H9 (cell line): ENCODE measurements at regions not wholly inside any gene's neighbourhood (a gene's known extent, or its start where the extent isn't known, plus 50 kb on each side); places are given as distances from the start of the nearest gene placed in this dataset.

Experiments
- DNase-seq: peaks from one replicate; pipeline ENCODE4 v3.0.0-alpha.2; 2017
- H2AFZ ChIP-seq: one replicate; pipeline ENCODE4 v1.6.1; 2013; ENCODE audit warnings: mild to moderate bottlenecking, low read length, control low read depth, moderate library complexity
- H2AK5ac ChIP-seq: 2 replicates; pipeline ENCODE4 v1.6.1; 2013; ENCODE audit warnings: low read length, control low read depth, mixed read lengths; ENCODE audit not compliant: insufficient read length
- H2BK120ac ChIP-seq: one replicate; pipeline ENCODE4 v1.6.1; 2013; ENCODE audit warnings: low read depth, mild to moderate bottlenecking, low read length, control low read depth, inconsistent platforms; ENCODE audit not compliant: poor library complexity, severe bottlenecking
- H2BK12ac ChIP-seq: 2 replicates; pipeline ENCODE4 v1.6.1; 2013; ENCODE audit warnings: low read length, control low read depth, mixed read lengths, low read depth; ENCODE audit not compliant: insufficient read length
- H2BK15ac ChIP-seq: 2 replicates; pipeline ENCODE4 v1.6.1; 2013; ENCODE audit warnings: low read depth, low read length, control low read depth
- H2BK20ac ChIP-seq: one replicate; pipeline ENCODE4 v1.6.1; 2013; ENCODE audit warnings: low read depth, mild to moderate bottlenecking, low read length, control low read depth, inconsistent platforms; ENCODE audit not compliant: poor library complexity, severe bottlenecking
- H2BK5ac ChIP-seq: 2 replicates; pipeline ENCODE4 v1.6.1; 2013; ENCODE audit warnings: low read length, control low read depth, mixed read lengths; ENCODE audit not compliant: insufficient read length
- H3K14ac ChIP-seq: 2 replicates; pipeline ENCODE4 v1.6.1; 2013; ENCODE audit warnings: low read length, control low read depth; ENCODE audit not compliant: insufficient read depth
- H3K18ac ChIP-seq: 2 replicates; pipeline ENCODE4 v1.6.1; 2013; ENCODE audit warnings: low read depth, mild to moderate bottlenecking, mixed read lengths, low read length, control low read depth; ENCODE audit not compliant: insufficient read length
- H3K23ac ChIP-seq: 2 replicates; pipeline ENCODE4 v1.6.1; 2013; ENCODE audit warnings: low read length, control low read depth, mixed read lengths, low read depth; ENCODE audit not compliant: insufficient read length
- H3K23me2 ChIP-seq: 2 replicates; pipeline ENCODE4 v1.6.1; 2013; ENCODE audit warnings: low read depth, mild to moderate bottlenecking, mixed read lengths, low read length, control low read depth; ENCODE audit not compliant: insufficient read length, poor library complexity, severe bottlenecking
- H3K27ac ChIP-seq: 2 replicates; pipeline ENCODE4 v1.5.1; 2013; ENCODE audit warnings: low read length, control low read depth, mixed read lengths, low read depth; ENCODE audit not compliant: insufficient read length
- H3K27me3 ChIP-seq: 2 replicates; pipeline ENCODE4 v1.6.1; 2013; ENCODE audit warnings: low read length, control low read depth, inconsistent platforms; ENCODE audit not compliant: insufficient read depth
- H3K4ac ChIP-seq: 2 replicates; pipeline ENCODE4 v1.6.1; 2013; ENCODE audit warnings: low read depth, mild to moderate bottlenecking, control low read depth, inconsistent platforms, low read length, moderate library complexity
- H3K4me1 ChIP-seq: 2 replicates; pipeline ENCODE4 v1.6.1; 2013; ENCODE audit warnings: low read length, control low read depth, inconsistent platforms; ENCODE audit not compliant: insufficient read depth
- H3K4me2 ChIP-seq: 2 replicates; pipeline ENCODE4 v1.6.1; 2013; ENCODE audit warnings: low read length, control low read depth, mixed read lengths; ENCODE audit not compliant: insufficient read length, insufficient read depth
- H3K56ac ChIP-seq: 2 replicates; pipeline ENCODE4 v1.6.1; 2013; ENCODE audit warnings: low read depth, mild to moderate bottlenecking, mixed read lengths, low read length, control low read depth; ENCODE audit not compliant: insufficient read length
- H3K79me1 ChIP-seq: 2 replicates; pipeline ENCODE4 v1.6.1; 2013; ENCODE audit warnings: low read depth, mild to moderate bottlenecking, moderate library complexity, low read length, control low read depth, inconsistent platforms; ENCODE audit not compliant: insufficient read depth, poor library complexity, severe bottlenecking
- H3K79me2 ChIP-seq: 2 replicates; pipeline ENCODE4 v1.6.1; 2013; ENCODE audit warnings: low read length, control low read depth, inconsistent platforms; ENCODE audit not compliant: insufficient read depth
- H3K9ac ChIP-seq: 2 replicates; pipeline ENCODE4 v1.6.1; 2013; ENCODE audit warnings: low read length, control low read depth, mixed read lengths; ENCODE audit not compliant: insufficient read length; ENCODE audit errors: extremely low read depth
- H3K9me3 ChIP-seq: one replicate; pipeline ENCODE4 v1.6.1; 2013; ENCODE audit warnings: low read depth, low read length, inconsistent platforms; ENCODE audit not compliant: control insufficient read depth
- H3T11ph ChIP-seq: one replicate; pipeline ENCODE4 v1.6.1; 2013; ENCODE audit warnings: mild to moderate bottlenecking, low read length, control low read depth, inconsistent platforms
- H4K20me1 ChIP-seq: one replicate; pipeline ENCODE4 v1.6.1; 2013; ENCODE audit not compliant: control insufficient read depth, insufficient read length, insufficient read depth
- H4K5ac ChIP-seq: 2 replicates; pipeline ENCODE4 v1.6.1; 2013; ENCODE audit warnings: low read depth, mild to moderate bottlenecking, mixed read lengths, low read length, control low read depth; ENCODE audit not compliant: insufficient read length
- H4K8ac ChIP-seq: replicated peaks from 2 replicates; pipeline ENCODE4 v1.6.1; 2013; ENCODE audit warnings: low read length, control low read depth, mixed read lengths, low read depth; ENCODE audit not compliant: insufficient read length
- H4K91ac ChIP-seq: 2 replicates; pipeline ENCODE4 v1.6.1; 2013; ENCODE audit warnings: low read depth, mild to moderate bottlenecking, moderate library complexity, mixed read lengths, low read length, control low read depth; ENCODE audit not compliant: insufficient read length
- H3K27ac Mint-ChIP-seq, 3 experiments: 2 replicates in 2 of 3; 3 replicates in 1 of 3; pipeline ENCODE4 v1.8.0; 2020 to 2021; ENCODE audit warnings: mixed read lengths in 3 of 3, mild to moderate bottlenecking in 1 of 3, moderate library complexity in 1 of 3
- H3K27me3 Mint-ChIP-seq: 2 replicates; pipeline ENCODE4 v1.8.0; 2021; ENCODE audit warnings: low read depth, mild to moderate bottlenecking, moderate library complexity, mixed read lengths
- H3K36me3 Mint-ChIP-seq, 3 experiments: 2 replicates in 2 of 3; 3 replicates in 1 of 3; pipeline ENCODE4 v1.8.0; 2020 to 2021; ENCODE audit warnings: low read depth in 3 of 3, mixed read lengths in 3 of 3; ENCODE audit not compliant: insufficient read depth in 1 of 3
- H3K4me1 Mint-ChIP-seq, 2 experiments: 2 replicates each; pipeline ENCODE4 v1.8.0; 2020; ENCODE audit warnings: mixed read lengths in 2 of 2
- H3K4me3 Mint-ChIP-seq, 2 experiments: 2 replicates in 1 of 2; 3 replicates in 1 of 2; pipeline ENCODE4 v1.8.0; 2020 to 2021; ENCODE audit warnings: mild to moderate bottlenecking in 2 of 2, mixed read lengths in 2 of 2, moderate library complexity in 1 of 2
- H3K9me3 Mint-ChIP-seq, 2 experiments: 2 replicates in 1 of 2; 3 replicates in 1 of 2; pipeline ENCODE4 v1.8.0; 2020; ENCODE audit warnings: mild to moderate bottlenecking in 2 of 2, mixed read lengths in 2 of 2, moderate library complexity in 1 of 2
- WGBS: extraction: QIAGEN DNeasy Blood & Tissue Kit; methylation state at CpG from one replicate; pipeline ENCODE4 v1.1.7; 2013; ENCODE audit warnings: missing lambda C conversion rate, low lambda C conversion rate, mixed read lengths; ENCODE audit not compliant: insufficient read length; ENCODE audit errors: extremely low coverage; 5-methylcytosine and 5-hydroxymethylcytosine counted together
- TF ChIP-seq, protein P1 (sequence below): fragments of 200-600 bp; sonication (generic); conservative IDR thresholded peaks from 3 replicates; pipeline ENCODE4 v1.8.0; 2021; ENCODE audit warnings: antibody characterized with exemption, mild to moderate bottlenecking

DNA sequence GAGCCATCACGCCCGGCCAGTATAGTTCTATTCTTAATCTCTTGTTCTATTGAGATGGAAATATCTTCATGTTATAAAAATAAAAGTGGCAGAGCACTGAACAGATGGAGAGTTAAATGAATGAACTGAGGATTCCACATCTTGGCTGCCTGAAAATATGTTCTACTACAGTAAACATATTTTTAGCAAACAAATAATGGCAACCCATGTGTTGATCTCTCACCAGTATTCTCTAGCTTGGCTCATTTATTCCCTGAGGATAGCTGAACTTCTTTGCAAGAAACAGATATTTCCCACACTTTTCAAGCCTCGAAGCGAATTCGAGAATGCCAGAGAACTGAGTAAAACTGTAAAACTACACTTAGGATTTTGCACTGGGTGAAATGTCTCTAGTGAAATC lies 58.9 kb downstream of the DIRAS3 start:
- H2AK5ac ChIP-seq: no peak overlapping the region
- no peaks in the 10 kb centered on the region for H3K4me1 Mint-ChIP-seq
- no peaks in the 10 kb centered on the region for H3K79me1 ChIP-seq
- no peak overlapping the region for H2BK12ac ChIP-seq
- no peak overlapping the region for H3K4me3 Mint-ChIP-seq
- no peak overlapping the region for H3K27ac ChIP-seq
- H3K79me2 ChIP-seq: no peaks in the 10 kb centered on the region
- WGBS: no CpG with 5 or more reads among the region's 5 CpGs
- no peak overlapping the region for H2BK20ac ChIP-seq
- peaks cover 0 to 5% (median 0%) of the 10 kb centered on the region in 3 experiments; a peak in 2 of 7 replicates for H3K36me3 Mint-ChIP-seq
- H4K20me1 ChIP-seq: no peaks in the 10 kb centered on the region
- H3T11ph ChIP-seq: no peak overlapping the region
- no peak overlapping the region for H3K4ac ChIP-seq
- H3K23ac ChIP-seq: no peak overlapping the region
- no peak overlapping the region for H3K27ac Mint-ChIP-seq
- H2AFZ ChIP-seq: no peak overlapping the region
- no peaks in the 10 kb centered on the region for H3K9me3 ChIP-seq
- peaks cover 6 to 9% of the 10 kb centered on the region in 2 experiments; a peak in 4 of 5 replicates for H3K9me3 Mint-ChIP-seq
- no peak overlapping the region for H4K8ac ChIP-seq
- no peak overlapping the region for H3K9ac ChIP-seq
- no peak overlapping the region for H2BK15ac ChIP-seq
- no peak overlapping the region for H2BK5ac ChIP-seq
- H3K23me2 ChIP-seq: no peaks in the 10 kb centered on the region
- H3K56ac ChIP-seq: no peak overlapping the region
- no peaks in the 10 kb centered on the region for H3K4me1 ChIP-seq
- H4K91ac ChIP-seq: no peak overlapping the region
- no peak overlapping the region for H3K14ac ChIP-seq
- H3K18ac ChIP-seq: no peak overlapping the region
- no peaks in the 10 kb centered on the region for H3K27me3 ChIP-seq
- no peak overlapping the region for H4K5ac ChIP-seq
- no peaks in the 10 kb centered on the region for H3K27me3 Mint-ChIP-seq
- H2BK120ac ChIP-seq: no peak overlapping the region
- TF ChIP-seq, protein P1, sequence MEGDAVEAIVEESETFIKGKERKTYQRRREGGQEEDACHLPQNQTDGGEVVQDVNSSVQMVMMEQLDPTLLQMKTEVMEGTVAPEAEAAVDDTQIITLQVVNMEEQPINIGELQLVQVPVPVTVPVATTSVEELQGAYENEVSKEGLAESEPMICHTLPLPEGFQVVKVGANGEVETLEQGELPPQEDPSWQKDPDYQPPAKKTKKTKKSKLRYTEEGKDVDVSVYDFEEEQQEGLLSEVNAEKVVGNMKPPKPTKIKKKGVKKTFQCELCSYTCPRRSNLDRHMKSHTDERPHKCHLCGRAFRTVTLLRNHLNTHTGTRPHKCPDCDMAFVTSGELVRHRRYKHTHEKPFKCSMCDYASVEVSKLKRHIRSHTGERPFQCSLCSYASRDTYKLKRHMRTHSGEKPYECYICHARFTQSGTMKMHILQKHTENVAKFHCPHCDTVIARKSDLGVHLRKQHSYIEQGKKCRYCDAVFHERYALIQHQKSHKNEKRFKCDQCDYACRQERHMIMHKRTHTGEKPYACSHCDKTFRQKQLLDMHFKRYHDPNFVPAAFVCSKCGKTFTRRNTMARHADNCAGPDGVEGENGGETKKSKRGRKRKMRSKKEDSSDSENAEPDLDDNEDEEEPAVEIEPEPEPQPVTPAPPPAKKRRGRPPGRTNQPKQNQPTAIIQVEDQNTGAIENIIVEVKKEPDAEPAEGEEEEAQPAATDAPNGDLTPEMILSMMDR: no peak
- DNase-seq: no peak
- no peak overlapping the region for H3K4me2 ChIP-seq
